ENCODE measurements at regions not wholly inside any gene's neighbourhood (a gene's known extent, or its start where the extent isn't known, plus 50 kb on each side); places are given as distances from the start of the nearest gene placed in this dataset.
"Not testable (repeated sequence)": the region's sequence is repeated elsewhere in the genome, so short reads cannot be mapped to it uniquely, and the experiment has no call there.

GRCh38 chr3:6655275-6655674, 205.6 kb upstream of the GRM7 start:
- DNase-seq: no peak

DNA sequence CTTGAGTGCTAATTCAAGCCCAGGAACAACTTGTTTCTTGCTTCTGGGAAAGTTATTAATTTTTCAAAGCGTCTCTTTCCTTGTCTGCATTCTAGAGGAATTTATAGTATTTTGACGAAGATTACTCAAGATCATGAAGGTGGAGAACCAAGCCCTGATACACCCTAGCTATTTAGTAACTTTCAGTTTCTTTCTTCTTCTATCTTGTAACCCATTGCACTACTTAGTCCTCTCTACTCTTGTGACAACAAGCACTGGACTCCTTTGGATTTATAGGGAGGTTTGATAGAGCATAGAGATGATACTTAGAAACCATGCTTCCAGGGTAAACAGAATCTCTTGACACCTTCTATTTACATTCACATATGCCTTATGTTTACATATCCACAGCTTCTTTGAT, 203.3 kb upstream of the GRM7 start:
- DNase-seq: no peak

- no peak for DNase-seq
These were observed 193.6 kb upstream of the GRM7 start for GRCh38 chr3:6667354-6667753.

DNA sequence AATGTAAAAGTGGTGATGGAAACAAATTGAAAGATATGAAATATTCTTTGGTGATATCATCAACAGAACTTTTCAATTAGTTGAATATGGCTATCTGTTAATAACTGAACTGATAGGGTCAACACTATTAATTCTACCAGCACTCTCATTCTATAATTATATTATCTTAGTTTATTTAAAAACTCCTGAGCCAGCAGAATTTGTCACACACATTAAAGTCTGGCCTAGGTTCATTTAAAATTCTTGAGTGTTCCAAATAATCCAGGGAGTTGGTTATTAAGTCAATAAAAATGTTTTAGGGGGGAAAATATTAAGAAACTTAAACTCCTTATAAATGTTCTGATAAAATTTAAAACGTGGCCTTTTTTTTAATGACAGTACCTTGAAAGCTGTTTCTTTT, 189.6 kb upstream of the GRM7 start:
- DNase-seq: no peak

- no peak for DNase-seq
These were observed 181.4 kb upstream of the GRM7 start for GRCh38 chr3:6679510-6679909.

DNA sequence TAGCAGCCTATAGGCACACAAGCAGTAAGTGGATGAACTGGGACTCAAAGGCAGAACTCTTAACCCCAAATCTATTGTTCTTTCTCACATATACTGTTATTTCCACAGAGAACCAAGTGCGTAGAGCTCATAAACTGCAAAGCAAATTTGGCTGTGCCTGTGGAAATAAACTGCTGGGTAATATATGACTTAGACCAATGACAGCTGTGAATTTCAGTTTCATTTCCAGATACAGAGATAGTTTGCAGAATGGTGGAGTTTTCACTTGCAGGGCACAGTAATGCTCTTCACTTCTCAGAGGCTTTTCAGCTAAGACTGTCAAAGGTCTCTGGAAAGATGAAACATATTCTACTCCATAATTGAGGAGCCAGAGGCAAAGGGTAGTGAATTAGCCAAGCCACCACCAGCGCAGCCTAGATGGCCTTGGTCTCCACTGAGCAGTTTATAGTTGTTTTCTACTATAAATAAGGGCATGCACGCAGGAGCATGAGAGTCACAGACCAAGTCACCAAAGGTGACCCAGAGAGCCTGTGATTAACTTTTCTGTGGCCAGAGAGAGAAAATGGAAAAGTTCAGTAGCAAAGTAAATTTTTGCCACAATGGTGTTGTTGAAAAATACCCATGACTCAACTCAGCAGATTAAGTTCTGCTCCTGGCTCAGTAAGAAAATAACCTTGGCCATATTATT, 180.7 kb upstream of the GRM7 start:
- DNase-seq: no peak

- DNase-seq: no peak
These were observed 163.6 kb upstream of the GRM7 start for GRCh38 chr3:6697285-6697684.

DNA sequence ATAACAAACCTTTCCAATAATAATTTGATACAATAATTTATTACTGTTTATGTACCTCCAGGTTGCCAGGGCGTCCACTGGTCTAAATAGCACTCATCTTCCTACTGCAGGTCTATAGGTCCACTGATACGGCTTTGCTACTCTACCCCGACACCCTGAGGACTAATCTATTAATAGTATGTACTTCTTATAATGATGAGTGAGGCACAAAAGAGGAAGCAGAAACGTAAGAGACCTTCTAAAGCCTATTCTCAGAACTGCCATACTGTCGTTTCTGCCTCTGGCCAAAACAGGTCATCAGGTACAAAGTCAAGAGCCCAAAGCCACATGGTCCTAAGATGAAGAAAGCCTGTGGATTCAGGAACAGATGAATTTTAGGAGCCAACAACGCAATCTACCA, 163.2 kb upstream of the GRM7 start:
- no peak for DNase-seq

GRCh38 chr3:6704817-6705216, 156.1 kb upstream of the GRM7 start:
- DNase-seq: not testable (repeated sequence)

DNA sequence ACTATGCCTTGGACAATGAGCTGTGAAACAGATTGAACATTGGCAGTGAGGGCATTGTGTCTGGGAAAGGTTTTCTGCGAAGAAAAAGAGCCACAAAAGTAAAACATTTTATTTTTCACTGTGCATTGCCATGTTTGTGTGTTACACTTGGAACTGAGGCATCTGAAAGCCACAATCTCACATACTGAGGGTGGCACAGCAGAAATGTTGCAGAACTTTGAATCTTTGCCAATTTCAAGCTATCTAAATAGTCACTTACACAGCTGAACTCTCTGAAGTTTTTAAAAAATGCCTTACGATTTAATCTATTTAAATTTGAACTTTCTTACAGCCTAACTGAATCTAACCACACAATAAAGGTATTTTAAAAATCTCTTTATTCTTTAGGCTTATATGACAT, 154.1 kb upstream of the GRM7 start:
- DNase-seq: no peak

DNA sequence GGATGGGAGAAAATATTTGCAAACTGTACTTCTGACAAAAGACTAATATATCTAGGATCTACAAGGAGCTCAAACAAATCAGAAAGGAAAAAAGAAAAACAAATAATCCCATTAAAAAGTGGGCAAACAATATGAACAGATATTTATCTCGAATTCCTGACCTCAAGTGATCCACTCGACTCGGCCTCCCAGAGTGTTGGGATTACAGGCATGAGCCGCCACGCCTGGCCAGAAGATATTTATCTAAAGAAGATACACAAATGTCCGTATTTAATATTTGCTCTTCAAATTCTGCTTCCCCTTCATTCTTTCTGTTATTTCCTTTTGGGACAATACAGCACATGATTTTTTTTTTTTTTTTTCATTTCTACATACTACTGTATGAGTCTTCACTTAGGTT, 151.7 kb upstream of the GRM7 start:
- DNase-seq: no peak

GRCh38 chr3:6714962-6715361, 146.0 kb upstream of the GRM7 start:
- DNase-seq: no peak

GRCh38 chr3:6716420-6716819, 144.5 kb upstream of the GRM7 start:
- DNase-seq: no peak

DNA sequence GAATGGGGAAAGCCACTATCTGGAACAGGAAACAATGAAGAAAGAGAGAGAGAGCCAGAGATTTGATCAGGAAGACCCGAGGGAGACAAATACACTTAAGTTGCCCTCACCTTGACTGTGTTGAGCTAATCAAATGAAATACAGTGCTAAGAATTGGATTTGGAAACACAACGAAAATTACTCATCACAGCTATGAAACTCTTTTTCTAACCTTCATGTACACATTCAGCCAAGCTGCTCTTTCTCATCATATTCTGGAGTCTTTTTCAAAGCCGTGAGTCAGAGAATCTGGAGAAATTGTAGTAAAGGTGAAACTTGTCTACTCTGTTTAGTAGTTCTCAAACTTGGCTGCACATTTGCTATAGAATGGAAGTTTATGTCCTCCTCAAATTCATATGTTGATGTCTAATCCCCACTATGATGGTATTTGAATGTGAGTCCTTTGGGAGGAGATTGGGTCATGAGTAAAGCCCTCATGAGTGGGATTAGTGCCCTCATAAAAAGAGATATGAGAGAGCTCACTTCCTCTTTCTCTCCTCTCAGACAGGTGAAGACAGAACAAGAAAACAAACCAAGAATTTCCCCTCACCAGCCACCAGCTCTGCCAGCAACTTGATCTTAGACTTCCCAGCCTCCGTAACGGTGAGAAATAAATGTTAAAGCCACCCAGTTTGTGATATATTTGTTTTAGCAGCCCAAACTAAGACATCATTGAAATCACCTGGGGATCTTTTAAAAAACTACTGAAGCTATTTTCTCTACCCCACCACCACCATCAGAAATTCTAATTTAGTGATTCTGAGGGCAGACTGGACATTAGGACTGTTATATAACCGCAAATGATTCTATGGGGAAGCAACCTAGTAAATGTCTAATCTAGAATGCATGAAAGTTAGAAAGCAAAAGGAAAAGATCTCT, 143.6 kb upstream of the GRM7 start:
- DNase-seq: no peak

GRCh38 chr3:6719999-6720398, 140.9 kb upstream of the GRM7 start:
- no peak for DNase-seq

GRCh38 chr3:6721491-6721890, 139.4 kb upstream of the GRM7 start:
- no peak for DNase-seq

GRCh38 chr3:6723205-6723604, 137.7 kb upstream of the GRM7 start:
- DNase-seq: no peak

DNA sequence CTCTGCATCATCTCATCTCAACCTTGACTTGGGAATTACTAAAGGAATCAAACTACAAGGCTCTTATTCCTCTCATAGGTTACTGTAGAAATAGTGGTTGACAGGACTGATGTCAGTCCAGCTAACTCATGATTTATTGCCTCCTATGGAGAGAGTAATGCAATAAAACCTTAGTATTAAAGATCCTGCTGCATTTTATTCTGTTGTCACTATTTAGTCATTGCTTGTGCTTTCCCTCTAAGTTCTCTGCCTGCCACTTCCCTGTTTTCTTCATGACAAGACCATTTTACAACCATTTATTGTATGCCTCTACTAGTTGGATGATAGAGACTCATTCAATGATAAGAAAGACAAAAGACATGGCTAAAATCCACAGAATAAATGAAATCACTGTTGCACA, 134.1 kb upstream of the GRM7 start:
- no peak for DNase-seq

GRCh38 chr3:6732807-6733206, 128.1 kb upstream of the GRM7 start:
- no peak for DNase-seq

DNA sequence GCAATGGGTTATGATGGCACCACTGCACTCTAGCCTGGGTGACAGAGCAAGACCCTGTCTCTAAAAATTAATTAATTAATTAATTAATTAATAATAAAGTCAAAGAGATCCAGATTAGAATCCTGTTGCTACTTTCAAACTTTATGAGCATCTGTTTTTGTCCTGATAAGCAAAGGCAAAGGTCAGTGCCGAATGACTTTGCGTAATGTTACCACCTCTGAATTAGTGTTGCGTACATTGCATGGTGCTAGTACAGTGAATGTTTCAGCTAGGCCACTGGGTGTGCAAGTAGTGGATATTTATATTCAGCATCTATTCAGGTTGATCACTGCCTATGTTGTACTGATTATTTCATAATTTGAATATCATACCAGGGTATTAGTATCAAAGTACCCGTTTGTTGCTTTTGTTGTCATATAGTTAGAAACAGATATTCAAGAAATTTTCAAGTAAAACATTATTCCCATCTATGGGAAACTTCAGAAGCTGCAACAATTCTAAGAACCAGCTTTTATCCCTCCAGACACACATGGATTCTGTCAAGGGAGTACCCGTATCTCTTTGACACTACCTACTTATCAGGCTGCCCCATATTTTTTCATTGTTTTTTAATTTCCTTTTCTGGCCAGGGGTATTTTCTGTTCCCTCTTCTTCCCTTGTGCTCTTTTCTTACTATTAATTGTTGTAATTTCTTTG, 127.1 kb upstream of the GRM7 start:
- no peak for DNase-seq

GRCh38 chr3:6734395-6734746, 126.5 kb upstream of the GRM7 start:
- no peak for DNase-seq

- DNase-seq: no peak
These were observed 123.9 kb upstream of the GRM7 start for GRCh38 chr3:6736836-6737629.

GRCh38 chr3:6737630-6738029, 123.3 kb upstream of the GRM7 start:
- no peak for DNase-seq
